GM12872 (cell line): ENCODE measurements at regions not wholly inside any gene's neighbourhood (a gene's known extent, or its start where the extent isn't known, plus 50 kb on each side); places are given as distances from the start of the nearest gene placed in this dataset.

Experiments
- CTCF ChIP-seq: IDR thresholded peaks from 3 replicates; pipeline ENCODE4 v1.5.1; 2011; ENCODE audit warnings: low read depth, mild to moderate bottlenecking, low read length, moderate library complexity; ENCODE audit not compliant: insufficient read depth

- no peak for TF ChIP-seq CTCF
Measured at GRCh38 chr15:99467338-99467720, 98.5 kb upstream of the MEF2A start.

GRCh38 chr15:99467853-99468464, 97.8 kb upstream of the MEF2A start:
- TF ChIP-seq CTCF, result no peak

DNA sequence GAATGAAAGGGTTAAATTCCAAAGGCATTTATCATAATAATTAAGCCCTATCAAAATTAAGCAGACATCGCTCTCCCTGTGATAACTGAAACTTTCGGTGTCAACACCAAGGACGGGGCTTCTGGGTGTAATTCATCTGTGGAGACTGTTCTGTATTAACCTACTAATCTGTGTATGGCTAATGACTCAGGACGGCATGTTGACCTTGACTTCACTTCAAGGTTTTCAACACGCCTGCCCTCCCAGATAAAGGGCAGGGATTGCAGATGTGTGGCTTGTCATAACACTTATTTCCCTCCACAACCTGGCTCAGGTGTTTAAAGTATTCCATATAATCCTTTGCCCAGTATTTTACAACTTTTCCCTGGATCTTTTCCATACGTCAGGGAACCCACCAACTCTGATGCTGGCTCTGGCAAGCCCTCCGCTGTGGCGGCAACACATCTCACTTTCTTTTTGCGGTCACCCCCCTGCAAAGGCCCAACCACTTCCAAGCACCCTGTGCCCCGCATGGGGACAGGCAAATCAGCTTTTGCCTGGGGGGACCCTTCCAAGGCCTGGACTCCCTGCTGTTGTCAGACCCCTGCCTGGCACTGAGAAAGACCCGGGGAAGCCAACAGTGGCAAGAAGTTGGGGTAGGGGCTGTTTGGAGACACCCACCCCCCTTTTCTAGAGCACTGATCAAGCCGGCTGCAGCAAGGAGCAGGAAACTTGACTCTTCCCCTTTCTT, 93.2 kb upstream of the MEF2A start:
- TF ChIP-seq CTCF, result no peak

DNA sequence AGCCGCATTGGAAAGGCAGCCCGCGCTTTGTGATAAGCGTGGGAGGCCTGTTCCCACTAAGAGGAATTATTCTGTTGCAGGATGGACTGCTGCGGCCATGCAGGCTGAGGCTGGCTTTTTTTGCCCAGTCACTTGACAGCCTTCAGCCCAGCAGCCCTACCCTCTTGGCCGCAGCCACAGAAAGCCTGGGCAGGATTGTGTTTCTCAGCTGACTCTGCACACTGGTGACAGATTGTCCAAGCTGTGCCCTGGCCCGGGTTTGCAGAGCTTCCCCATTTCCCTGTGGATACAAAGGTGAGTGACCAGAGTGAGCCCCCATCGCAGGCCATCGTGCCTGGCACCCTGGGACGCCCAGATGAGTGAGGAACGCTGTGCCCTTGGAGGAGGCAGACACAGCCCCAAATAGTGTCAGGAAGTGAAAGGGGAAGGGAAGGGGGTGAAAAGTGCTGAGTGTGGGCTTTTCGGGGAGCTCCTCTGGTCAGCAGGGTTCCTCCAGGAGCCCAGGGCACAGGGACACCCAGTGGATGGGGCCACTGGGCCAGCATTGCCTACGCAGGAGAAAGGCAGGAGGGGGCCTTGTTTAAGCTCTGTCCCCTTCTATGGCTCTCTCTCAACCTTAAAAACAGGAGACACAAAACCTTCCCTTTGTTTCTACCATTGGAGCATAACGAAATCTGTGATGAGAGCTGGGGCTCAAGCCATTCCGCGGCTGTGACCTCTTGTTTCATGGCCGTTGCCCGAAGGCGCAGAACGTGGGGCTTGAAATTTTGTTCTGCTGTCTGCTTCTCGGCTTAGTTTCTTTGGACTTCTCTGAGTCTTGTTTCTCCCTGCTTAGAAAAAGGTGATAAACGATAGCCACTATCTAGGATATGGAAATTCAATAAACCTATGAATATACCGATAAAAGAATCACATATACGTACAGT, 91.5 kb upstream of the MEF2A start:
- TF ChIP-seq CTCF, result no peak

- no peak for TF ChIP-seq CTCF
Measured at GRCh38 chr15:99474909-99475753, 90.7 kb upstream of the MEF2A start.

DNA sequence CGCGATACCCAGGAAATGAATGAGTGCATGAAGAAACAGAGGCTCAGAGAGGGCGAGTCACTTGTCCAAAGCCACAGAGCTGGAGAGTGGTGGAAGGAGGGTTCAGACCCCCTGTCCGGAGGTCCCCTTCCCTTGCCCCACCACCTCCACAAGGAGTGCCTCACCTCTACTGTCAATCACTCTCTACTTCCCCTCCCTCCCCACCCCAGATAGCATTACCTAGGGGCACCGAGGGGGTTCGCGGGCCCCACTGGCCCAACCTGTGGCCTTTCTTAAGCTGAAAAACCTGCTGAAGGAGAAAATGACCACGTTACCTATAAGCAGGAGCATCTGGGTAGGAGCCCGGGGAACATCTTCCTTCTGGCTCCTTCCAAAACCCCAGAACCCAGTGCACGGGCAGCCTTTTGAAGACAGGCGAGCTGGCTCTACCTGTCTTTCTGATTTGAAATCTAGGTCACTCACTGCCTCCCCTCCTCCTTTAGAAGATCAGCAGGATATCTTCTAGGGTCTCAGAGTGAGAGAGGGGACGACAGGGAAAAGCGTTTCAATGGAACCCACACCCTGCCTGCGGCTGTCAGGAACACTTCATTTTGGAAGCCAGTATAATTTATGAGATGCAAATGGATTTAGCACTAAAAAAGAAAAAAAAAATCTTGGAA, 89.9 kb upstream of the MEF2A start:
- no peak for TF ChIP-seq CTCF
